Liver (tissue), 7 donors: ENCODE measurements at regions not wholly inside any gene's neighbourhood (a gene's known extent, or its start where the extent isn't known, plus 50 kb on each side); places are given as distances from the start of the nearest gene placed in this dataset.

Source experiments
- DNase-seq: peaks from one replicate; pipeline ENCODE4 v3.0.0-alpha.2; 2017; ENCODE audit warnings: low spot score
- H3K27ac ChIP-seq, 2 donors: one replicate each; pipeline ENCODE4 v1.7.0; 2013; ENCODE audit warnings: inconsistent platforms in 2 of 2, low read length in 2 of 2, control low read depth in 1 of 2, low read depth in 1 of 2, mild to moderate bottlenecking in 1 of 2
- H3K27me3 ChIP-seq, 4 donors: one replicate each; pipeline versions ENCODE4 v1.6.1 to v1.7.0; 2013; ENCODE audit warnings: low read length in 3 of 4, inconsistent platforms in 1 of 4, mild to moderate bottlenecking in 1 of 4, moderate library complexity in 1 of 4; ENCODE audit not compliant: control insufficient read depth in 4 of 4, insufficient read depth in 4 of 4
- H3K36me3 ChIP-seq, 4 donors: one replicate each; pipeline versions ENCODE4 v1.6.1 to v1.7.0; 2013; ENCODE audit warnings: low read length in 3 of 4, mild to moderate bottlenecking in 3 of 4, low read depth in 1 of 4, moderate library complexity in 1 of 4; ENCODE audit not compliant: control insufficient read depth in 4 of 4, insufficient read depth in 3 of 4
- H3K4me1 ChIP-seq, 4 donors: one replicate each; pipeline versions ENCODE4 v1.6.1 to v1.7.0; 2013; ENCODE audit warnings: low read length in 3 of 4, mild to moderate bottlenecking in 3 of 4, moderate library complexity in 1 of 4; ENCODE audit not compliant: control insufficient read depth in 4 of 4, insufficient read depth in 4 of 4
- H3K4me3 ChIP-seq, 3 donors: one replicate each; pipeline versions ENCODE4 v1.6.1 to v1.7.0; 2013; ENCODE audit warnings: low read length in 3 of 3, control low read depth in 1 of 3, low read depth in 1 of 3, mild to moderate bottlenecking in 1 of 3
- H3K9ac ChIP-seq, 2 donors: one replicate each; pipeline ENCODE4 v1.7.0; 2013; ENCODE audit warnings: low read length in 2 of 2, mild to moderate bottlenecking in 2 of 2, moderate library complexity in 2 of 2, control low read depth in 1 of 2, low read depth in 1 of 2
- H3K9me3 ChIP-seq, 4 donors: one replicate each; pipeline versions ENCODE4 v1.6.1 to v1.7.0; 2013; ENCODE audit warnings: low read length in 3 of 4; ENCODE audit not compliant: control insufficient read depth in 4 of 4
- HNF4G ChIP-seq: IDR thresholded peaks from 2 replicates; pipeline ENCODE4 v1.6.1; 2016; ENCODE audit warnings: antibody characterized with exemption
- RAD21 ChIP-seq, 2 donors: IDR thresholded peaks; 2 replicates each; pipeline ENCODE4 v1.6.1; 2016; ENCODE audit warnings: antibody characterized with exemption in 2 of 2, mild to moderate bottlenecking in 2 of 2
- REST ChIP-seq: IDR thresholded peaks from 2 replicates; pipeline ENCODE4 v1.6.1; 2016; ENCODE audit warnings: antibody characterized with exemption, mild to moderate bottlenecking
- TAF1 ChIP-seq: conservative IDR thresholded peaks from 2 replicates; pipeline ENCODE4 v1.6.1; 2016; ENCODE audit warnings: antibody characterized with exemption, mild to moderate bottlenecking
- WGBS: extraction: QIAGEN DNeasy Blood & Tissue Kit; methylation state at CpG from one replicate; pipeline ENCODE4 v1.1.7; 2013; 5-methylcytosine and 5-hydroxymethylcytosine counted together
- donor health status: healthy.
- donor health status: healthy.
- donor health status: healthy.
- donor health status: healthy.

- no peak for DNase-seq
- Histone ChIP-seq H3K9me3 (no peaks in the 10 kb centered on the region), H3K9ac (no peak overlapping the region), H3K4me3 (no peak overlapping the region), H3K4me1 (peaks cover 0 to 6% (median 2%) of the 10 kb centered on the region in 4 donors), H3K27me3 (no peaks in the 10 kb centered on the region), H3K36me3 (no peaks in the 10 kb centered on the region), H3K27ac (no peak overlapping the region)
- TF ChIP-seq REST (no peak), HNF4G (no peak)
- 80% methylated on average over 4 of the region's 4 CpGs for WGBS
Measured at GRCh38 chr5:56527174-56527573, 288.2 kb upstream of the MAP3K1 start.

- Histone ChIP-seq H3K36me3 (no peaks in the 10 kb centered on the region), H3K4me3 (no peak overlapping the region), H3K9me3 (no peaks in the 10 kb centered on the region), H3K4me1 (peaks cover 0 to 6% (median 2%) of the 10 kb centered on the region in 4 donors), H3K27ac (no peak overlapping the region), H3K9ac (no peak overlapping the region), H3K27me3 (no peaks in the 10 kb centered on the region)
- DNase-seq, result no peak
- WGBS, result 85% methylated on average over 3 of the region's 3 CpGs
- no peak for TF ChIP-seq TAF1
Measured at GRCh38 chr5:56525113-56525512, 290.2 kb upstream of the MAP3K1 start.

- no peak for DNase-seq
- Histone ChIP-seq H3K4me1 (peaks cover 0 to 6% (median 2%) of the 10 kb centered on the region in 4 donors), H3K27ac (no peak overlapping the region), H3K36me3 (no peaks in the 10 kb centered on the region), H3K9ac (no peak overlapping the region), H3K4me3 (no peak overlapping the region), H3K27me3 (no peaks in the 10 kb centered on the region), H3K9me3 (no peaks in the 10 kb centered on the region)
- 79% methylated on average over 6 of the region's 6 CpGs for WGBS
- TF ChIP-seq REST, result no peak
- peak in 1 of 2 donors; percentile 22 for TF ChIP-seq RAD21 (IDR thresholded peaks at IDR 0.05)
Measured at GRCh38 chr5:56523790-56524575, 290.9 kb upstream of the ANKRD55 start.
